ENCODE measurements at regions not wholly inside any gene's neighbourhood (a gene's known extent, or its start where the extent isn't known, plus 50 kb on each side); places are given as distances from the start of the nearest gene placed in this dataset.

DNA sequence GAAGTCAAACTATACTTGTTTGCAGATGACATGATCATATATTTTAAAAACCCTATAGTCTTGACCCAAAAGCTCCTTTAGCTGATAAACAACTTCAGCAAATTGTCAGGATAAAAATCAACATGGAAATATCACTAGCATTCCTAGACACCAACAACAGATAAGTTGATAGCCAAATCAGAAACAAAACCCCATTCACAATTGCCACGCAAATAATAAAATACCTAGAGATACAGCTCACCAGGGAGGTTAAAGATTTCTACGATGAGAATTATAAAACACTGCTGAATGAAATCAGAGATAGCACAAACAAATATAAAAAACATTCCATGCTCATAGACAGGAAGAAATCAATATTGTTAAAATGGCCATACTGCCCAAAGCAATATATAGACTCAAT lies 605.0 kb upstream of the GRIA3 start:
- Histone ChIP-seq H3K4me1 (replicated peaks in 1 of 2; ENCODE audit: control insufficient read depth in 2 of 2, insufficient read depth in 2 of 2, low read length in 2 of 2) (no peaks in the 10 kb centered on the region), H3K27me3 (ENCODE audit: control insufficient read depth in 2 of 2, insufficient read depth in 2 of 2, low read length in 2 of 2) (no peaks in the 10 kb centered on the region), H3K79me2 (ENCODE audit: control insufficient read depth, insufficient read depth, low read length) (no peaks in the 10 kb centered on the region), H3K9me3 (replicated peaks; ENCODE audit: control insufficient read depth, insufficient read depth, low read depth, low read length) (no peaks in the 10 kb centered on the region), H2AFZ (ENCODE audit: low read depth, low read length) (no peak overlapping the region), H3K4me2 (ENCODE audit: insufficient read depth, low read length) (no peak overlapping the region), H3K9me1 (ENCODE audit: control insufficient read depth, insufficient read depth, low read length) (no peaks in the 10 kb centered on the region), H3K4me3 (no peak overlapping the region), H3K36me3 (ENCODE audit: control insufficient read depth, insufficient read depth, low read length) (no peaks in the 10 kb centered on the region), H3K27ac (ENCODE audit: extremely low read depth, low read depth, low read length) (no peak overlapping the region), H4K20me1 (replicated peaks; ENCODE audit: control insufficient read depth, insufficient read depth, low read length) (no peaks in the 10 kb centered on the region), H3K9ac (ENCODE audit: insufficient read depth in 1 of 2, low read depth in 2 of 2, low read length in 2 of 2) (no peak overlapping the region)
- ChIA-PET CTCF (ENCODE audit: low intra/inter-chr PET ratio) (no interaction called here), POLR2A (no interaction called here)
- FAIRE-seq = no peak
- ATAC-seq = no peak
- in situ Hi-C loops (cut with MboI) = no loop called here
- intact Hi-C loops (cut with micrococcal nuclease) = no loop called here
- BruUV-seq (replicated peaks) = no TSS peak
- no peak for DNase-seq (ENCODE audit: extremely low read depth in 1 of 4, low spot score in 3 of 4)
- whole genome bisulfite sequencing (ENCODE audit: insufficient coverage, low coverage, missing lambda C conversion rate) = 0% methylated on average over 2 of the region's 2 CpGs
- no peak for TF ChIP-seq ZNF165 (CRISPR knock-in tag; IDR thresholded peaks at IDR 0.05; ENCODE audit: borderline replicate concordance)

GRCh38 chrX:122579526-122579925 lies 604.6 kb upstream of the GRIA3 start:
- TF ChIP-seq SMARCB1 (IDR thresholded peaks at IDR 0.05; ENCODE audit: insufficient read length, low read depth) (no peak), TEAD2 (tag; IDR thresholded peaks at IDR 0.05) (no peak), IRF2 (CRISPR knock-in tag; IDR thresholded peaks at IDR 0.05) (no peak)
- TF ChIP-seq, protein P1, sequence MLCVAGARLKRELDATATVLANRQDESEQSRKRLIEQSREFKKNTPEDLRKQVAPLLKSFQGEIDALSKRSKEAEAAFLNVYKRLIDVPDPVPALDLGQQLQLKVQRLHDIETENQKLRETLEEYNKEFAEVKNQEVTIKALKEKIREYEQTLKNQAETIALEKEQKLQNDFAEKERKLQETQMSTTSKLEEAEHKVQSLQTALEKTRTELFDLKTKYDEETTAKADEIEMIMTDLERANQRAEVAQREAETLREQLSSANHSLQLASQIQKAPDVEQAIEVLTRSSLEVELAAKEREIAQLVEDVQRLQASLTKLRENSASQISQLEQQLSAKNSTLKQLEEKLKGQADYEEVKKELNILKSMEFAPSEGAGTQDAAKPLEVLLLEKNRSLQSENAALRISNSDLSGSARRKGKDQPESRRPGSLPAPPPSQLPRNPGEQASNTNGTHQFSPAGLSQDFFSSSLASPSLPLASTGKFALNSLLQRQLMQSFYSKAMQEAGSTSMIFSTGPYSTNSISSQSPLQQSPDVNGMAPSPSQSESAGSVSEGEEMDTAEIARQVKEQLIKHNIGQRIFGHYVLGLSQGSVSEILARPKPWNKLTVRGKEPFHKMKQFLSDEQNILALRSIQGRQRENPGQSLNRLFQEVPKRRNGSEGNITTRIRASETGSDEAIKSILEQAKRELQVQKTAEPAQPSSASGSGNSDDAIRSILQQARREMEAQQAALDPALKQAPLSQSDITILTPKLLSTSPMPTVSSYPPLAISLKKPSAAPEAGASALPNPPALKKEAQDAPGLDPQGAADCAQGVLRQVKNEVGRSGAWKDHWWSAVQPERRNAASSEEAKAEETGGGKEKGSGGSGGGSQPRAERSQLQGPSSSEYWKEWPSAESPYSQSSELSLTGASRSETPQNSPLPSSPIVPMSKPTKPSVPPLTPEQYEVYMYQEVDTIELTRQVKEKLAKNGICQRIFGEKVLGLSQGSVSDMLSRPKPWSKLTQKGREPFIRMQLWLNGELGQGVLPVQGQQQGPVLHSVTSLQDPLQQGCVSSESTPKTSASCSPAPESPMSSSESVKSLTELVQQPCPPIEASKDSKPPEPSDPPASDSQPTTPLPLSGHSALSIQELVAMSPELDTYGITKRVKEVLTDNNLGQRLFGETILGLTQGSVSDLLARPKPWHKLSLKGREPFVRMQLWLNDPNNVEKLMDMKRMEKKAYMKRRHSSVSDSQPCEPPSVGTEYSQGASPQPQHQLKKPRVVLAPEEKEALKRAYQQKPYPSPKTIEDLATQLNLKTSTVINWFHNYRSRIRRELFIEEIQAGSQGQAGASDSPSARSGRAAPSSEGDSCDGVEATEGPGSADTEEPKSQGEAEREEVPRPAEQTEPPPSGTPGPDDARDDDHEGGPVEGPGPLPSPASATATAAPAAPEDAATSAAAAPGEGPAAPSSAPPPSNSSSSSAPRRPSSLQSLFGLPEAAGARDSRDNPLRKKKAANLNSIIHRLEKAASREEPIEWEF (CRISPR knock-in tag; IDR thresholded peaks at IDR 0.05) = no peak
- Histone ChIP-seq H3K4me2 (ENCODE audit: insufficient read depth, low read length) (no peak overlapping the region), H3K79me2 (ENCODE audit: control insufficient read depth, insufficient read depth, low read length) (no peaks in the 10 kb centered on the region), H3K27ac (ENCODE audit: extremely low read depth, low read depth, low read length) (no peak overlapping the region), H3K4me1 (replicated peaks in 1 of 2; ENCODE audit: control insufficient read depth in 2 of 2, insufficient read depth in 2 of 2, low read length in 2 of 2) (no peaks in the 10 kb centered on the region), H3K4me3 (no peak overlapping the region), H3K9me1 (ENCODE audit: control insufficient read depth, insufficient read depth, low read length) (no peaks in the 10 kb centered on the region), H3K9me3 (replicated peaks; ENCODE audit: control insufficient read depth, insufficient read depth, low read depth, low read length) (no peaks in the 10 kb centered on the region), H3K9ac (ENCODE audit: insufficient read depth in 1 of 2, low read depth in 2 of 2, low read length in 2 of 2) (no peak overlapping the region), H2AFZ (ENCODE audit: low read depth, low read length) (no peak overlapping the region), H3K27me3 (ENCODE audit: control insufficient read depth in 2 of 2, insufficient read depth in 2 of 2, low read length in 2 of 2) (no peaks in the 10 kb centered on the region), H3K36me3 (ENCODE audit: control insufficient read depth, insufficient read depth, low read length) (no peaks in the 10 kb centered on the region), H4K20me1 (replicated peaks; ENCODE audit: control insufficient read depth, insufficient read depth, low read length) (no peaks in the 10 kb centered on the region)
- ChIA-PET POLR2A (no interaction called here), CTCF (ENCODE audit: low intra/inter-chr PET ratio) (no interaction called here)
- no TSS peak for BruUV-seq (replicated peaks)
- ATAC-seq (no peak), DNase-seq (ENCODE audit: extremely low read depth in 1 of 4, low spot score in 3 of 4) (no peak), FAIRE-seq (no peak)
- intact Hi-C loops (cut with micrococcal nuclease) = no loop called here
- WGBS (ENCODE audit: insufficient coverage, low coverage, missing lambda C conversion rate) = 6% methylated on average over 2 of the region's 2 CpGs
- in situ Hi-C loops (cut with MboI) = no loop called here

All from K562 (cell line).